ENCODE measurements at regions not wholly inside any gene's neighbourhood (a gene's known extent, or its start where the extent isn't known, plus 50 kb on each side); places are given as distances from the start of the nearest gene placed in this dataset.

GRCh38 chr17:69702078-69702477 lies 287.6 kb downstream of the MAP2K6 start:
- Histone ChIP-seq H2AFZ (no peak overlapping the region), H4K20me1 (ENCODE audit: insufficient read depth) (no peaks in the 10 kb centered on the region), H3K4me3 (no peak overlapping the region), H3K4me1 (ENCODE audit: insufficient read depth) (no peaks in the 10 kb centered on the region), H3K36me3 (ENCODE audit: low read depth) (no peaks in the 10 kb centered on the region), H3K9me2 (ENCODE audit: insufficient read depth) (no peaks in the 10 kb centered on the region), H3K4me2 (ENCODE audit: unreplicated experiment) (no peak overlapping the region), H3K27me3 (replicated peaks; ENCODE audit: insufficient read depth) (no peaks in the 10 kb centered on the region), H3K9me3 (ENCODE audit: low read depth) (no peaks in the 10 kb centered on the region), H3F3A (ENCODE audit: insufficient read depth) (no peaks in the 10 kb centered on the region), H3K9ac (no peak overlapping the region), H3K27ac (no peak overlapping the region), H3K79me2 (ENCODE audit: insufficient read depth) (no peaks in the 10 kb centered on the region)
- DNase-seq, result no peak
- TF ChIP-seq EZH2 (IDR thresholded peaks at IDR 0.05; ENCODE audit: insufficient read depth, poor library complexity, severe bottlenecking) (no peak), EZH2phosphoT487 (IDR thresholded peaks at IDR 0.05; ENCODE audit: insufficient read depth, low read depth) (no peak)
- 94 to 97% methylated on average over 1 of the region's 1 CpG for WGBS, 2 experiments (ENCODE audit: low coverage in 1 of 2, low lambda C conversion rate in 2 of 2, missing lambda C conversion rate in 2 of 2)
- in situ Hi-C loops (cut with MboI), result no loop called here

GRCh38 chr17:69703751-69704150 lies 289.3 kb downstream of the MAP2K6 start:
- H3K79me2 ChIP-seq (ENCODE audit: insufficient read depth), result no peaks in the 10 kb centered on the region
- H3K27me3 ChIP-seq (replicated peaks; ENCODE audit: insufficient read depth), result no peaks in the 10 kb centered on the region
- no peak overlapping the region for H3K9ac ChIP-seq
- no peaks in the 10 kb centered on the region for H3K36me3 ChIP-seq (ENCODE audit: low read depth)
- no peak overlapping the region for H2AFZ ChIP-seq
- TF ChIP-seq EZH2phosphoT487 (IDR thresholded peaks at IDR 0.05; ENCODE audit: insufficient read depth, low read depth) (no peak), EZH2 (IDR thresholded peaks at IDR 0.05; ENCODE audit: insufficient read depth, poor library complexity, severe bottlenecking) (no peak)
- H3K4me3 ChIP-seq, result no peak overlapping the region
- no peaks in the 10 kb centered on the region for H3K4me1 ChIP-seq (ENCODE audit: insufficient read depth)
- H4K20me1 ChIP-seq (ENCODE audit: insufficient read depth), result no peaks in the 10 kb centered on the region
- no peaks in the 10 kb centered on the region for H3K9me2 ChIP-seq (ENCODE audit: insufficient read depth)
- no peaks in the 10 kb centered on the region for H3K9me3 ChIP-seq (ENCODE audit: low read depth)
- H3F3A ChIP-seq (ENCODE audit: insufficient read depth), result no peaks in the 10 kb centered on the region
- no peak overlapping the region for H3K4me2 ChIP-seq (ENCODE audit: unreplicated experiment)
- WGBS, 2 experiments (ENCODE audit: low coverage in 1 of 2, low lambda C conversion rate in 2 of 2, missing lambda C conversion rate in 2 of 2), result 58 to 59% methylated on average over 1 of the region's 1 CpG
- in situ Hi-C loops (cut with MboI), result no loop called here
- H3K27ac ChIP-seq, result no peak overlapping the region
- DNase-seq, result no peak

GRCh38 chr17:69704935-69705334 lies 290.4 kb downstream of the MAP2K6 start:
- Histone ChIP-seq H3K9me2 (ENCODE audit: insufficient read depth) (no peaks in the 10 kb centered on the region), H3K4me1 (ENCODE audit: insufficient read depth) (no peaks in the 10 kb centered on the region), H3K9me3 (ENCODE audit: low read depth) (no peaks in the 10 kb centered on the region), H4K20me1 (ENCODE audit: insufficient read depth) (no peaks in the 10 kb centered on the region), H3K4me2 (ENCODE audit: unreplicated experiment) (no peak overlapping the region), H3K9ac (no peak overlapping the region), H3K4me3 (no peak overlapping the region), H3K79me2 (ENCODE audit: insufficient read depth) (no peaks in the 10 kb centered on the region), H3K36me3 (ENCODE audit: low read depth) (no peaks in the 10 kb centered on the region), H3F3A (ENCODE audit: insufficient read depth) (no peaks in the 10 kb centered on the region), H3K27me3 (replicated peaks; ENCODE audit: insufficient read depth) (no peaks in the 10 kb centered on the region), H3K27ac (no peak overlapping the region), H2AFZ (no peak overlapping the region)
- no peak for DNase-seq
- TF ChIP-seq EZH2 (IDR thresholded peaks at IDR 0.05; ENCODE audit: insufficient read depth, poor library complexity, severe bottlenecking) (no peak), EZH2phosphoT487 (IDR thresholded peaks at IDR 0.05; ENCODE audit: insufficient read depth, low read depth) (no peak)
- in situ Hi-C loops (cut with MboI), result no loop called here
- WGBS, 2 experiments (ENCODE audit: low coverage in 1 of 2, low lambda C conversion rate in 2 of 2, missing lambda C conversion rate in 2 of 2), result 73 to 88% methylated on average over 1 of the region's 1 CpG

GRCh38 chr17:69706127-69706526 lies 291.6 kb downstream of the MAP2K6 start:
- in situ Hi-C loops (cut with MboI), result no loop called here
- no peaks in the 10 kb centered on the region for H3K36me3 ChIP-seq (ENCODE audit: low read depth)
- no peaks in the 10 kb centered on the region for H3K27me3 ChIP-seq (replicated peaks; ENCODE audit: insufficient read depth)
- H3K27ac ChIP-seq, result no peak overlapping the region
- no peaks in the 10 kb centered on the region for H3K9me3 ChIP-seq (ENCODE audit: low read depth)
- no peaks in the 10 kb centered on the region for H3F3A ChIP-seq (ENCODE audit: insufficient read depth)
- no peak overlapping the region for H3K4me2 ChIP-seq (ENCODE audit: unreplicated experiment)
- TF ChIP-seq EZH2phosphoT487 (IDR thresholded peaks at IDR 0.05; ENCODE audit: insufficient read depth, low read depth), result no peak
- no peak for TF ChIP-seq EZH2 (IDR thresholded peaks at IDR 0.05; ENCODE audit: insufficient read depth, poor library complexity, severe bottlenecking)
- no peak for DNase-seq
- H3K4me3 ChIP-seq, result no peak overlapping the region
- no peak overlapping the region for H2AFZ ChIP-seq
- H3K9me2 ChIP-seq (ENCODE audit: insufficient read depth), result no peaks in the 10 kb centered on the region
- no peaks in the 10 kb centered on the region for H3K4me1 ChIP-seq (ENCODE audit: insufficient read depth)
- H4K20me1 ChIP-seq (ENCODE audit: insufficient read depth), result no peaks in the 10 kb centered on the region
- WGBS, 2 experiments (ENCODE audit: low coverage in 1 of 2, low lambda C conversion rate in 2 of 2, missing lambda C conversion rate in 2 of 2), result 90 to 98% methylated on average over 2 of the region's 2 CpGs
- no peak overlapping the region for H3K9ac ChIP-seq
- no peaks in the 10 kb centered on the region for H3K79me2 ChIP-seq (ENCODE audit: insufficient read depth)

GRCh38 chr17:69709441-69709840 lies 294.9 kb downstream of the MAP2K6 start:
- no peak overlapping the region for H2AFZ ChIP-seq
- H3K9ac ChIP-seq, result no peak overlapping the region
- in situ Hi-C loops (cut with MboI), result no loop called here
- WGBS, 2 experiments (ENCODE audit: low coverage in 1 of 2, low lambda C conversion rate in 2 of 2, missing lambda C conversion rate in 2 of 2), result 94 to 96% methylated on average over 6 of the region's 6 CpGs
- H3K79me2 ChIP-seq (ENCODE audit: insufficient read depth), result no peaks in the 10 kb centered on the region
- H3K27me3 ChIP-seq (replicated peaks; ENCODE audit: insufficient read depth), result no peaks in the 10 kb centered on the region
- no peaks in the 10 kb centered on the region for H3F3A ChIP-seq (ENCODE audit: insufficient read depth)
- H3K4me3 ChIP-seq, result no peak overlapping the region
- H3K27ac ChIP-seq, result no peak overlapping the region
- no peaks in the 10 kb centered on the region for H3K36me3 ChIP-seq (ENCODE audit: low read depth)
- no peaks in the 10 kb centered on the region for H3K9me2 ChIP-seq (ENCODE audit: insufficient read depth)
- no peaks in the 10 kb centered on the region for H3K4me1 ChIP-seq (ENCODE audit: insufficient read depth)
- no peak overlapping the region for H3K4me2 ChIP-seq (ENCODE audit: unreplicated experiment)
- DNase-seq, result no peak
- H4K20me1 ChIP-seq (ENCODE audit: insufficient read depth), result no peaks in the 10 kb centered on the region
- H3K9me3 ChIP-seq (ENCODE audit: low read depth), result no peaks in the 10 kb centered on the region
- TF ChIP-seq EZH2phosphoT487 (IDR thresholded peaks at IDR 0.05; ENCODE audit: insufficient read depth, low read depth) (no peak), EZH2 (IDR thresholded peaks at IDR 0.05; ENCODE audit: insufficient read depth, poor library complexity, severe bottlenecking) (no peak)

Data from GM23248 (cell line).